ENCODE measurements at regions not wholly inside any gene's neighbourhood (a gene's known extent, or its start where the extent isn't known, plus 50 kb on each side); places are given as distances from the start of the nearest gene placed in this dataset.

- no peak for TF ChIP-seq CTCF (tag by site-specific recombination; IDR thresholded peaks at IDR 0.05)
- no peak for TF ChIP-seq ZBTB1 (tag by site-specific recombination; IDR thresholded peaks at IDR 0.05)
- no peak for TF ChIP-seq ZNF280C (tag by site-specific recombination; IDR thresholded peaks at IDR 0.05)
- TF ChIP-seq TRIM28 (IDR thresholded peaks at IDR 0.05; ENCODE audit: borderline replicate concordance, low read length): no peak
- TF ChIP-seq ZNF707 (tag by site-specific recombination; IDR thresholded peaks at IDR 0.05): no peak
- TF ChIP-seq ZNF561 (tag by site-specific recombination; IDR thresholded peaks at IDR 0.05; ENCODE audit: borderline replicate concordance): no peak
- no peak for TF ChIP-seq ZBTB44 (tag by site-specific recombination; IDR thresholded peaks at IDR 0.05)
- TF ChIP-seq ZNF416 (tag by site-specific recombination; IDR thresholded peaks at IDR 0.05): no peak
- no peak for TF ChIP-seq ZNF10 (tag by site-specific recombination; IDR thresholded peaks at IDR 0.05)
Measured at GRCh38 chr2:30315391-30316063, 84.2 kb downstream of the LBH start.

Data from HEK293 (cell line).